ENCODE measurements at regions not wholly inside any gene's neighbourhood (a gene's known extent, or its start where the extent isn't known, plus 50 kb on each side); places are given as distances from the start of the nearest gene placed in this dataset.
"Not testable (repeated sequence)": the region's sequence is repeated elsewhere in the genome, so short reads cannot be mapped to it uniquely, and the experiment has no call there.

DNA sequence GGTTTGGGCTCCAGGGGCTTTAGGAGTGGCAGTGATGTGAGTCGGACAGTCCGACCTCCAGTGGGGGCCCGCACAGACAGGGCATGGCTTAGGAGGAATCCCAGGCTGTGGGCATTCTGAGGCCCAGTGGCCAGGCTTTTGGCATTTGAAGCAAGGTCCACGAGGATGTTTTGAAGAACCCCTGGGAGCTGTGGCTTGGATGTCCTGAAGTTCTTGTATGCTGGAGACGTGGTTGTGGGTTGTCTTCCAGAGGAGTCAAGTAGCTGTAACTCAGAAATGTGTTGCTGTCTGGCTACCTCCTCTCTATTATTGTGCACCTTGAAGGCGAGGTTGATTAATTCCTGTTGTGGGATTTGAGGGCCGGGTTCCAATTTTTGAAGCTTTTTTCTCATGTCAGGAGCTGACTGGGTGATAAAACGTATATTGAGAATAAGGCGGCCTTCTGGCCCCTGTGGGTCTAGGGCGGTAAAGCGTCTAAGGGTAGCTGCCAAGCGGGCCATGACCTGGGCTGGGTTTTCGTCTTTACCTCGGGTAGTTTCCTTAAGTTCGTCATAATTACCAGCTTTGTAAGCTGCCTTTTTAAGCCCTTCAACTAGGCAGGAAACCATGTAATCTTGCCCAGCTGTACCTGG, 67.3 kb upstream of the EZR start:
- not testable (repeated sequence) for H3K36me3 ChIP-seq (ENCODE audit: control insufficient read depth, insufficient read depth, low read length); H3K9me3 ChIP-seq (ENCODE audit: control insufficient read depth, low read length); H3K27ac ChIP-seq (ENCODE audit: insufficient read depth, low read depth, low read length, poor library complexity, severe bottlenecking); H3K4me1 ChIP-seq (ENCODE audit: control insufficient read depth, insufficient read depth, low read length); H3K4me3 ChIP-seq (ENCODE audit: insufficient read depth, low read depth, low read length); H3K27me3 ChIP-seq (ENCODE audit: control insufficient read depth, insufficient read depth, low read length, poor library complexity, severe bottlenecking)
- 95% methylated on average over 15 of the region's 15 CpGs for WGBS, 2 experiments

DNA sequence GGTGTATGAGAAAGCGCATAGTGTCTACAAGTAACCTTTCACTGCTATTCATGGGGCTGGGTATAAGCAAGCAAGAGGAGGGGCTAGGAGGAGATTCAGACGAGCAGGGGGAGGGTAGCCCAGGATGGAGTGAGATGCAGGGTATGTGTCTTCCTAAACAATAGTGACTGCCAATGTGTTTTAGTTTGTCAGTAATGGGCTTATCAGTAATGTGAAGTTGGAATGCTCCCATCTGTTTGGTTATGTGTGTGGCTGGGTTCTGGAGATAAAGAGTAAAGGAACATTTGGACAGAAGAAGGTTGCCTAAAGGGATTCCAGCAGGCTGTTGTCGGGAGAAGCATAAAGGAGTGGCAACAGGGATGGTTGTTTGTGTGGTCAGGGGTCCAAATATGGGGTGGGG, 62.7 kb upstream of the EZR start:
- not testable (repeated sequence) for H3K9me3 ChIP-seq (ENCODE audit: control insufficient read depth, low read length); H3K27ac ChIP-seq (ENCODE audit: insufficient read depth, low read depth, low read length, poor library complexity, severe bottlenecking); H3K4me1 ChIP-seq (ENCODE audit: control insufficient read depth, insufficient read depth, low read length); H3K36me3 ChIP-seq (ENCODE audit: control insufficient read depth, insufficient read depth, low read length); H3K4me3 ChIP-seq (ENCODE audit: insufficient read depth, low read depth, low read length); H3K27me3 ChIP-seq (ENCODE audit: control insufficient read depth, insufficient read depth, low read length, poor library complexity, severe bottlenecking)
- 72 to 78% methylated on average over 3 of the region's 3 CpGs for WGBS, 2 experiments

DNA sequence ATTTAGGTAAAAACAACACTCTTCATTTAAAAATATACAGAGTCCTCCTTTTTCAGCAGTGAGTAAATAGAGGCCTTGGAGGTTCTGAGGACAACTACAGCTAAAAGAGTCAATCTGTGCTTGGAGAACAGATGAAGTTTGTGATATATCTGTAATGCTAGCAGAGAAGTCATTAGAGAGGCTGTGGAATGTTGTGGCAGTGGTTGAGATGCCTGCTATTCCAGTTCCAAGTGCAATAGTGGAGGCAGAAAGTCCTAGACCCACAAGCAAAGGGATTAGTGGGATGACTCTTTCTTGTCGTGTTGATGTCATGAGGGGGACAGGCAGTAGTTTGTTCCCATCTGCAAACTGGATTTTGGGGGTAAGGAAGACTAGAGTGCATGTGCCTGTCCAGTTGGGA, 62.1 kb upstream of the EZR start:
- WGBS, 2 experiments = 76 to 88% methylated on average over 1 of the region's 1 CpG
- not testable (repeated sequence) for H3K4me3 ChIP-seq (ENCODE audit: insufficient read depth, low read depth, low read length); H3K27me3 ChIP-seq (ENCODE audit: control insufficient read depth, insufficient read depth, low read length, poor library complexity, severe bottlenecking); H3K27ac ChIP-seq (ENCODE audit: insufficient read depth, low read depth, low read length, poor library complexity, severe bottlenecking); H3K4me1 ChIP-seq (ENCODE audit: control insufficient read depth, insufficient read depth, low read length); H3K36me3 ChIP-seq (ENCODE audit: control insufficient read depth, insufficient read depth, low read length); H3K9me3 ChIP-seq (ENCODE audit: control insufficient read depth, low read length)

DNA sequence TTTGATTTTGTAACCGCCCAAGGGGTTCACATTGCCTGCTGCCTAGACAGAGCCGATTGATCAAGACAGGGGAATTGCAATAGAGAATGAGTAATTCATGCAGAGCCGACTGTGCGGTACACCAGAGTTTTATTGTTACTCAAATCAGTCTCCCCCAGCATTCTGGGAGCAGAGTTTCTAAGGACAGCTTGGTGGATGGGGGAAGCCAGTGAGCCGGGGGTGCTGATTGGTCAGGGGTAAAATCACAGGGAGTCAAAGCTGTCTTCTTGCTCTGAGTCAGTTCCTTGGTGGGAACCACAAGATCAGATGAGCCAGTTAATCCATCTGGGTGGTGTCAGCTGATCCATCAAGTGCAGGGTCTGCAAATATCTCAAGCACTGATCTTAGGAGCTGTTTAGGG, 60.0 kb upstream of the EZR start:
- Histone ChIP-seq H3K27ac (ENCODE audit: insufficient read depth, low read depth, low read length, poor library complexity, severe bottlenecking) (no peak overlapping the region), H3K36me3 (ENCODE audit: control insufficient read depth, insufficient read depth, low read length) (no peaks in the 10 kb centered on the region), H3K9me3 (ENCODE audit: control insufficient read depth, low read length) (no peaks in the 10 kb centered on the region), H3K4me3 (ENCODE audit: insufficient read depth, low read depth, low read length) (no peak overlapping the region), H3K4me1 (ENCODE audit: control insufficient read depth, insufficient read depth, low read length) (no peaks in the 10 kb centered on the region), H3K27me3 (ENCODE audit: control insufficient read depth, insufficient read depth, low read length, poor library complexity, severe bottlenecking) (no peaks in the 10 kb centered on the region)
- WGBS, 2 experiments = 69 to 83% methylated on average over 5 of the region's 5 CpGs

DNA sequence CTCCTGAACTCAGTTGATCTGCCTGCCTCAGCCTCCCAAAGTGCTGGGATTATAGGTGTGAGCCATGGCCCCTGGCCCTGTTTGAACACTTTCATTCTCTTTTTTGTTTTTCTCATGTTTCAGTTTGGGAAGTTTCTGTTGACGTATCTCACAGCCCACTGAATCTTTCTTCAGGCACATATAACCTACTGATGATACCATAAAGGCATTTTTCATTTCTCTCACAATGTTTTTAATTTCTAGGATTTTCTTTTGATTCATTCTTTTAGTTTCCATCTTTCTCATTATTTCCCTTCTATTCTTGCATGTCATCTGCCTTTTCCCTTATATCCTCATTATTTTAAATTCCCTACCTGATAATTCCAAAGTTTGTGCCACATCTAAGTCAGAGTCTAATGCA, 58.5 kb upstream of the EZR start:
- Histone ChIP-seq H3K9me3 (ENCODE audit: control insufficient read depth, low read length) (no peaks in the 10 kb centered on the region), H3K4me1 (ENCODE audit: control insufficient read depth, insufficient read depth, low read length) (no peaks in the 10 kb centered on the region), H3K36me3 (ENCODE audit: control insufficient read depth, insufficient read depth, low read length) (no peaks in the 10 kb centered on the region), H3K27me3 (ENCODE audit: control insufficient read depth, insufficient read depth, low read length, poor library complexity, severe bottlenecking) (no peaks in the 10 kb centered on the region), H3K4me3 (ENCODE audit: insufficient read depth, low read depth, low read length) (no peak overlapping the region), H3K27ac (ENCODE audit: insufficient read depth, low read depth, low read length, poor library complexity, severe bottlenecking) (no peak overlapping the region)
- 81 to 100% methylated on average over 1 of the region's 1 CpG for WGBS, 2 experiments

DNA sequence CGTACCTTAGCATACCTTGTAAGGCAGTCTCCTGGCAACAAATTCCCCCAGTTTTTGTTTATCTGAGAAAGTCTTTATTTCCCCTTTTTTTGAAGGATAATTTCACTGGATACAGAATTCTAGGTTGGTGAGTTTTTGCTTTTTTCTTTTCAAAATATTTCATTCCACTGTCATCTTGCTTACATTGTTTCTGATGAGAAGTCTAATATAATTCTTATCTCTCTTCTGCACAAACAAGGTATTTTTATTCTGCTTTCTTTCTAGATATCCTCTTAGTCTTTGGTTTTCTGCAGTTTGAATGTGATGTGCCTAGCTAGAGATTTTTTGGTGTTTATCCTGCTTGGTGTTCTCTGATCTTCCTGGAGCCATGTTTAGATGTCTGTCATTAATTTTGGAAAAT, 57.7 kb upstream of the EZR start:
- H3K9me3 ChIP-seq (ENCODE audit: control insufficient read depth, low read length) = no peaks in the 10 kb centered on the region
- H3K36me3 ChIP-seq (ENCODE audit: control insufficient read depth, insufficient read depth, low read length) = no peaks in the 10 kb centered on the region
- H3K4me1 ChIP-seq (ENCODE audit: control insufficient read depth, insufficient read depth, low read length) = no peaks in the 10 kb centered on the region
- H3K27ac ChIP-seq (ENCODE audit: insufficient read depth, low read depth, low read length, poor library complexity, severe bottlenecking) = no peak overlapping the region
- no peaks in the 10 kb centered on the region for H3K27me3 ChIP-seq (ENCODE audit: control insufficient read depth, insufficient read depth, low read length, poor library complexity, severe bottlenecking)
- WGBS, 2 experiments = 95% methylated on average over 1 of the region's 1 CpG; no CpG with 5 or more reads in 1 of the 2 experiments
- H3K4me3 ChIP-seq (ENCODE audit: insufficient read depth, low read depth, low read length) = no peak overlapping the region

DNA sequence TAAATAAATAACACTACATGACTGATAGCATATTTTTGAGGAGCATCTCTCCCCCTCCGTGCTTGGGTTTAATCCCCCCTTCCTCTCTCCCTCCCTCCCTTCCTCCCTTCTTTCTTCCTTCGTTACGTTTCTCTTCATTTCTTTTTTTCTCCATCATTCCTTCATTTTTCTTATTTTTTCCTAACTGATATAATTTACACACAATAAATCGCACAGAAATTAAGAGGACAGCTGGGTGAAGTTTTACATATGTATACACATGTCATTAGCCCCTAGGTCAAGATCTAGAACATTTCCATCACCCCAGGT, 51.4 kb upstream of the EZR start:
- H3K4me1 ChIP-seq (ENCODE audit: control insufficient read depth, insufficient read depth, low read length) = no peaks in the 10 kb centered on the region
- H3K4me3 ChIP-seq (ENCODE audit: insufficient read depth, low read depth, low read length) = no peak overlapping the region
- H3K27ac ChIP-seq (ENCODE audit: insufficient read depth, low read depth, low read length, poor library complexity, severe bottlenecking) = no peak overlapping the region
- H3K36me3 ChIP-seq (ENCODE audit: control insufficient read depth, insufficient read depth, low read length) = no peaks in the 10 kb centered on the region
- peaks cover 7% of the 10 kb centered on the region for H3K27me3 ChIP-seq (ENCODE audit: control insufficient read depth, insufficient read depth, low read length, poor library complexity, severe bottlenecking)
- WGBS, 2 experiments = 91 to 95% methylated on average over 4 of the region's 4 CpGs
- H3K9me3 ChIP-seq (ENCODE audit: control insufficient read depth, low read length) = no peaks in the 10 kb centered on the region

DNA sequence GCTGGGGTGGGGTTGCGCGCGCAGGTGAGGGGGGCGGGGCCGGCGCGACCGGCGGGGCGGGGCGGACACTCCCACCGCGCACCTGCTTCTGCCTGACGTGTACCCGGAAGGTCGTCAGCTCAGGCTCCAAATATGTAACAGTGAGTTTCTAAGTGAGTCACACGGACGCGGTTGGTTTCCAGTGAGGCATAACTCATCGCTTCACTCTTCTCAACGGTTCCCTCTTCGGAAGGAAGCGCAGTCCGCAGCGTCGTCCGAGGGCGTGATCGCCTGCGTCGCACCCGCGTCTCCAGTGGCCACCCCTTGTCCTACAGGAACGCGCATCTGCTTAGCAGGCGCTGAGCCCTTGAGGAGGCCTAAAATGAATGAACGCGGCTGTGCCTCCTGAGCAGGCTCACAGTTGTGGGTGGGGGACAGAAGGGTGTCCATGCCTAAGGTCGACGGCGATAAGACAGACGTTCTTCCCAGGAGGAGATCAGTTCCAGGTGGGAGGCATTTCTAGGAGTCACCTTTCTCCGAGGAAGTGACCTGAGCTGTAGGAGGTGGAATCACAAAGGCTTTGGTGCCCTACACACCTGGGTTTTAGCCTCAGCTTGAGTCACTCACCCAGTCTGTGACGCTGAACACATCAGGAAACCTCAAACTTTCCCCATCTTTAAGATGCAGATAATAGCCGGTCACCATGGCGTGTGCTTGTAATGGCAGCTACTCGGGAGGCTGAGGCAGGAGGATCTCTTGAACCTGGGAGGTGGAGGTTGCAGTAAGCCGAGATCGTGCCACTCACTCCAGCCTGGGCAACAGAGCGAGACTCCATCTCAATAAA, 50.9 kb upstream of the EZR start:
- Histone ChIP-seq H3K27me3 (ENCODE audit: control insufficient read depth, insufficient read depth, low read length, poor library complexity, severe bottlenecking) (peaks cover 7% of the 10 kb centered on the region), H3K9me3 (ENCODE audit: control insufficient read depth, low read length) (no peaks in the 10 kb centered on the region), H3K36me3 (ENCODE audit: control insufficient read depth, insufficient read depth, low read length) (no peaks in the 10 kb centered on the region), H3K4me1 (ENCODE audit: control insufficient read depth, insufficient read depth, low read length) (no peaks in the 10 kb centered on the region), H3K4me3 (ENCODE audit: insufficient read depth, low read depth, low read length) (peak overlapping the region; percentile 52), H3K27ac (ENCODE audit: insufficient read depth, low read depth, low read length, poor library complexity, severe bottlenecking) (no peak overlapping the region)
- WGBS, 2 experiments = 23 to 24% methylated on average over 50 of the region's 50 CpGs

DNA sequence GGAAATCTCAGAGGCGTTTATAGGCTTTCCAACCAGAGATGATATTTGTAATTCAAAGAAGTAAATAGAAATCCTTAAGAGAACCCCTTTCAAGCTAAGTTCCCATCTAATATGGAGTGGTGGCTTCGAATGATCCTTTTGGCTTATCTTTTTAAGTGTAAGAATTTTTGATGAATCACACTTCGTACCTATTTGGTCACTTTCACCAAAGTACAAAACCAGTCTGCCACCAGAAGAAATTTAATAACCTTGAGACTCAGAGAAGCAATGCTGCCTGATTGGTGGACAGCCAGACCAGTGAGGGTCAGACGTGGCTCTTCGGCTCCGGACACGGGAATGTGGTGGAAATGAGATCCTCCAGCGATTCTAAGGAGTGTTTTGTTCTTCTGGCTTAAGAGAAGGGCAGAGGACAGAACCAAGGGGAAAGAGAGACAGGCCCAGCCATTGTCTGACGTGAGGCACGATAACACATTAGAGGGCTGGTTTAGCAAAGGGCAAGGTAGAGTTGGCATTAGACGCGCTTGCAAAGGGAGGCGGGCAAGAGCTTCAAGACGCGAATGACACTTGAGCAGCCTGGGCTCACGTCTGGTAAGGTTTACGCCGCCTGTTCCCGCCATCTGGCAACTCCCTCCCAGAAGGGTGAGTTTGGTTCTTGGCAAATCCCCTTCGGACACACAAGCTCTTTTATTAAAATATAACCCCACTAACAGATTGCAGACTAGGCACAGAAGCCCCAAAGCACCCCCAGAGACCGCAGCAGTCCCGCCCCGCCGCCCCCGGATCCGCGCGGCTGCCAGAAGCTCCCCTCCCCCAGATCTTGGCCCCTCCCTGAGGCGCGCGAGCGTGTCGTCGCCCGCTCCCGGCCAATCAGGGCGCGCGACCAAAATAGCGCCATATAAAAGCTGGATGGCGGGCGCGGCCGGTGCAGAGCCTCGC, 50.0 kb upstream of the EZR start:
- Histone ChIP-seq H3K4me1 (ENCODE audit: control insufficient read depth, insufficient read depth, low read length) (no peaks in the 10 kb centered on the region), H3K9me3 (ENCODE audit: control insufficient read depth, low read length) (no peaks in the 10 kb centered on the region), H3K27me3 (ENCODE audit: control insufficient read depth, insufficient read depth, low read length, poor library complexity, severe bottlenecking) (peaks cover 7% of the 10 kb centered on the region), H3K36me3 (ENCODE audit: control insufficient read depth, insufficient read depth, low read length) (no peaks in the 10 kb centered on the region), H3K4me3 (ENCODE audit: insufficient read depth, low read depth, low read length) (peak overlapping the region; percentile 52), H3K27ac (ENCODE audit: insufficient read depth, low read depth, low read length, poor library complexity, severe bottlenecking) (peak overlapping the region; percentile 56)
- WGBS, 2 experiments = 17 to 19% methylated on average over 45 of the region's 45 CpGs
